ENCODE measurements at regions not wholly inside any gene's neighbourhood (a gene's known extent, or its start where the extent isn't known, plus 50 kb on each side); places are given as distances from the start of the nearest gene placed in this dataset.
"Not testable (repeated sequence)": the region's sequence is repeated elsewhere in the genome, so short reads cannot be mapped to it uniquely, and the experiment has no call there.

DNA sequence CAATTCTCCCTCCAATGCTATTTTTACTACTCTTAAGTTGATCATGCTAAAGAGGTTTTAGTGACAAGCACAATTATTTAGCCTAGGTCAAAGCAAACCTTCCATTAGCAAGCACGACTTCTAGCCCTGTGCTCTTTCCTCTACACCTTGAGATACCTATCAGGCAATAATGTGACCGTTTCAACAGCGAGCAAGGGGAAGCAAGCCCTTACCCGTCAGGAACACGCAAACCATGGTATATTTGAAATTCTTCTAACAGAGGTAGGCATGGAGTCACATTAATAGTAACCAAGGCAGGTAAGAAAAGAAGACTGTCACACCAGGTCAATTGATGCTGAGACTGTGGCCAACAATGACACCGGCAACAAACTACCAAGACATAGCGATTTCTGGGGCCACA, 68.9 kb upstream of the VGLL4 start:
- DNase-seq (ENCODE audit: low read depth), result no peak
- H3K4me3 ChIP-seq (ENCODE audit: low read depth, low read length), result no peak overlapping the region
- TF ChIP-seq, protein P1, sequence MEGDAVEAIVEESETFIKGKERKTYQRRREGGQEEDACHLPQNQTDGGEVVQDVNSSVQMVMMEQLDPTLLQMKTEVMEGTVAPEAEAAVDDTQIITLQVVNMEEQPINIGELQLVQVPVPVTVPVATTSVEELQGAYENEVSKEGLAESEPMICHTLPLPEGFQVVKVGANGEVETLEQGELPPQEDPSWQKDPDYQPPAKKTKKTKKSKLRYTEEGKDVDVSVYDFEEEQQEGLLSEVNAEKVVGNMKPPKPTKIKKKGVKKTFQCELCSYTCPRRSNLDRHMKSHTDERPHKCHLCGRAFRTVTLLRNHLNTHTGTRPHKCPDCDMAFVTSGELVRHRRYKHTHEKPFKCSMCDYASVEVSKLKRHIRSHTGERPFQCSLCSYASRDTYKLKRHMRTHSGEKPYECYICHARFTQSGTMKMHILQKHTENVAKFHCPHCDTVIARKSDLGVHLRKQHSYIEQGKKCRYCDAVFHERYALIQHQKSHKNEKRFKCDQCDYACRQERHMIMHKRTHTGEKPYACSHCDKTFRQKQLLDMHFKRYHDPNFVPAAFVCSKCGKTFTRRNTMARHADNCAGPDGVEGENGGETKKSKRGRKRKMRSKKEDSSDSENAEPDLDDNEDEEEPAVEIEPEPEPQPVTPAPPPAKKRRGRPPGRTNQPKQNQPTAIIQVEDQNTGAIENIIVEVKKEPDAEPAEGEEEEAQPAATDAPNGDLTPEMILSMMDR (IDR thresholded peaks at IDR 0.05; ENCODE audit: insufficient read depth, low read depth, low read length, missing control alignments), result no peak

DNA sequence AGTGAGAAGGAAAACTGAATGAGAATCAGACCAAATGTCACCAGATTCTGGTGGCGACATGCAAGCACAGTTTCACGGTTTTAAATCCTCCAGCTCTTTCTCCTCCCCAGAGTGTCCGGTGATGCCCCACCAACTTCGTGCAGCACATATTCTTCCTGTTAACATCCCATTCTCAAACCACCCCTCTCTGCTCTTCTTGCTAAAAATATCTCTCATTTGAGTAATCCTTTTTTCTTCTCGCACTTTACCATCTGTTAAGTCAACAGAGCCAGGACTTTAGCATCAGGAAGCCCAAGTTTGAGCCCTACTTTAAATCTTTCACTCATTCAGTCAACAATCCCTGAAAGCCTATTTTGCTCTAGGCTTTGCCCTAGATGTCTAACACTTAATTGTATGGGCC, 68.2 kb upstream of the VGLL4 start:
- no peak for DNase-seq (ENCODE audit: low read depth)
- TF ChIP-seq, protein P1 (IDR thresholded peaks at IDR 0.05; ENCODE audit: insufficient read depth, low read depth, low read length, missing control alignments), result no peak
- no peak overlapping the region for H3K4me3 ChIP-seq (ENCODE audit: low read depth, low read length)

DNA sequence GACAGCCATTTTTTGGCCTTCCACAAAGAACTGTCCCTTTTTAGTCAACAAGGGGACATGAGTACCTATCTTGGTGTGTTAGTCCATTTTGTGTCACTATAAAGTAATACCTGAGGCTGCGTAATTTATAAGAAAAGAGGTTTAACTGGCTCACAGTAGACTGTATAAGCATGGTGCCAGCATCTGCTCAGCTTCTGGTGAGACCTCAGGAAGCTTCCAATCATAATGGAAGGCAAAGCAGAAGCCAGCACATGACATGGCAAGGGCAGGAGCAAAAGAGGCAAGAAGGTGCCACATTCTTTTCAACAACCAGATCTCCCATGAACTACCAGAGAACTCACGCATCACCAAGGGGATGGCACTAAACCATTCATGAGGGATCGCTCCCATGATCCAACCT, 66.1 kb upstream of the VGLL4 start:
- TF ChIP-seq, protein P1 (IDR thresholded peaks at IDR 0.05; ENCODE audit: insufficient read depth, low read depth, low read length, missing control alignments), result no peak
- DNase-seq (ENCODE audit: low read depth), result no peak

DNA sequence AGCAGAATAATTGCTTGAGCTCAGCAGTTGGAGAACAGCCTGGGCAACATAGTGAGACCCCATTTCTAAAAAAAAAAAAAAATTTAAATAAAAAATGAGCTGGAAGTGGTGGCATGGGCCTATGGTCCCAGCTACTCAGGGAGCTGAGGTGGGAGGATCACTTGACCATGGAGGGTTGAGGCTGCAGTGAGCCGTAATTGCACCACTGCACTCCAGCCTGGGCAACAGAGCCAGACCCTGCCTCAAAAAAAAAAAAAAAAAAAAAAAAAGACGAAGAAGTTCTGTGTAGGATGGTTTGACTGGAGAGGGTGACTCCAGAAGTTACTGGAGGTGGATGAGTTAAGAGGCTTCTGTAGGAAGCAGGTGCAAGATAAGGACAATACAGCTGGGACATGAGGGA, 63.4 kb upstream of the VGLL4 start:
- H3K4me3 ChIP-seq (ENCODE audit: low read depth, low read length); DNase-seq (ENCODE audit: low read depth): not testable (repeated sequence)

More for the DNA sequence above, 66.1 kb upstream of the VGLL4 start:
- no peak overlapping the region for H3K4me3 ChIP-seq (ENCODE audit: low read depth, low read length)

DNA sequence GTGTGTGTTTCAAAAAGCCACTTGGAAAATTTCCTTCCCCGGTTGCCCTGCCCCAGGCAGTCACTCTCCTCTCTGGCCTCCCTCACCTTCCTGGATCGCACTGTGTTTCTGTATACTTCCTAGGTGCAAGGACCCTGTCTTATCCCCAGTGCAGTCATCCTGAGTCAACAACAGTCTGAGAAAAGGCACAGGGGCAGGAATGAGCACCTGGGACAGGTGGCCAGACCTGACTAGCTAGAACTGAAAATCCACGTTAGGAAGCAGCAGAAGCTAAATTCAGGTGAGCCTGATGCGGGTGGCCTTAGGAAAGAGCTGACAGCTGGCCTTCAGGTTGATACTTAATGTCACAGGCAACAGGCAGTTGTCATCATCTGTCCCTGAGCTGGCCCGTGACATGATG, 62.9 kb upstream of the VGLL4 start:
- H3K4me3 ChIP-seq (ENCODE audit: low read depth, low read length), result no peak overlapping the region
- TF ChIP-seq, protein P1 (IDR thresholded peaks at IDR 0.05; ENCODE audit: insufficient read depth, low read depth, low read length, missing control alignments), result no peak
- DNase-seq (ENCODE audit: low read depth), result no peak

DNA sequence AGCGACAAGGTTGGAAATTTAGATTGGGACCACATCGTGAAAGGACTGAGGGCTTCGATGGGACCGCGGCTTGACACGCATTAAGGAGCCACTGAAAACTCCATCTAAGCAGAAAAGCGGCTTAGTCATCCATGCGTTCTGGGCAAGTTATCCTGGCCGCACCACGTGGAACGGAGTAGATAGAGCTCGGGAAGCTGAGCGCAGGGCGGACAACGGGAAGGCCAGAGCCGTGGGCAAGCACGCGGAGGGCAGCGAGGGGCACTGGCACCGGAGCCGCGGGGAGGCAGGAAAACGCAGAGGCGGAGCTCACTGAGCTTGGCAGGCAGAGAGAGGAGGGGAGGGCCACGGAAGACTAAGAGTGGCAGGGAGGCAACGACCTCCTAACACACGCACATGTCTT, 61.3 kb upstream of the VGLL4 start:
- DNase-seq (ENCODE audit: low read depth), result no peak
- H3K4me3 ChIP-seq (ENCODE audit: low read depth, low read length), result no peak overlapping the region
- TF ChIP-seq, protein P1 (IDR thresholded peaks at IDR 0.05; ENCODE audit: insufficient read depth, low read depth, low read length, missing control alignments), result no peak

DNA sequence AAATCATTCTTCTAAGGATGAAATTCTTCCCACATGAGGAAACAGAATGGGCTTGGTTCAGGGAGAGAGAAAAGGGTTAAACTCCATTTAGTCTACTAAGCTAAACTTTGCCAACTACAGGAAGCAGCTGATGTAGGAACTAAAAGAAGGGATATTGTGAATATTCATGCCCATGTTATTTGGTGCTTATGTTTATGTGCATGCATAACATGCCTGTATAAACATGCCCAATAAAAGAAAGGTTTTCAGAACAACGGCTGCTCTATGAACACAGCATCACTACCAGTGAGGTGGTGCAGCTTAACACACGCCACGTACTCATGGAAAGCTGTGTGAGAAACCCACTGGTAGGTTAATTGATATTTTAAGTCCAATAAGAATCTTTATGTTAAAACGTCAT, 59.4 kb upstream of the VGLL4 start:
- TF ChIP-seq, protein P1 (IDR thresholded peaks at IDR 0.05; ENCODE audit: insufficient read depth, low read depth, low read length, missing control alignments), result no peak
- H3K4me3 ChIP-seq (ENCODE audit: low read depth, low read length), result no peak overlapping the region
- no peak for DNase-seq (ENCODE audit: low read depth)

DNA sequence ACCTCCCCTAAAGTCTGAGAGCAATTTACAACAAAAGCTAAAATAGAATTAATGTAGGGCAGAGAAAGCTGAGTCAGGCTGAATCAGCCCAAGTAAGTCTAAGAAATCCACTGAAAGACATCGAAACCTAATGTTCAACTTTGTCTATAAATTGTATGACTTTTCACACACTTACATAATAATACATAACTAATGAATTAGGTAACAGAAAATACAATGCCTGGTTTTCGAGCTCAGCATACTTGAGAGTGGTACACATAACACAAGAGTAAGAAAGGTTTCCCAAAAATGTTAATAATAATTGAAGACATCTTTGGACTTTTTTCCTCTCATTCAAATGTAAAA, 55.3 kb upstream of the VGLL4 start:
- no peak for DNase-seq (ENCODE audit: low read depth)
- TF ChIP-seq, protein P1 (IDR thresholded peaks at IDR 0.05; ENCODE audit: insufficient read depth, low read depth, low read length, missing control alignments), result no peak
- no peak overlapping the region for H3K4me3 ChIP-seq (ENCODE audit: low read depth, low read length)

Measured in GM12865 (cell line).